ENCODE measurements at regions not wholly inside any gene's neighbourhood (a gene's known extent, or its start where the extent isn't known, plus 50 kb on each side); places are given as distances from the start of the nearest gene placed in this dataset.

GRCh38 chr13:34343413-34343940 is 525.5 kb downstream of the RFC3 start:
- TF ChIP-seq CTCF (IDR thresholded peaks at IDR 0.05): no peak

GRCh38 chr13:34344816-34345215 is 526.9 kb downstream of the RFC3 start:
- no peak for TF ChIP-seq CTCF (IDR thresholded peaks at IDR 0.05)

- TF ChIP-seq CTCF (IDR thresholded peaks at IDR 0.05): no peak
Observed at GRCh38 chr13:34345258-34345965, 527.5 kb downstream of the RFC3 start.

GRCh38 chr13:34346626-34347025 is 528.7 kb downstream of the RFC3 start:
- no peak for TF ChIP-seq CTCF (IDR thresholded peaks at IDR 0.05)

GRCh38 chr13:34347784-34348573 is 530.0 kb downstream of the RFC3 start:
- no peak for TF ChIP-seq CTCF (IDR thresholded peaks at IDR 0.05)

- no peak for TF ChIP-seq CTCF (IDR thresholded peaks at IDR 0.05)
Observed at GRCh38 chr13:34349091-34349722, 531.3 kb downstream of the RFC3 start.

GRCh38 chr13:34350671-34351070 is 532.7 kb downstream of the RFC3 start:
- no peak for TF ChIP-seq CTCF (IDR thresholded peaks at IDR 0.05)
